ENCODE measurements at regions not wholly inside any gene's neighbourhood (a gene's known extent, or its start where the extent isn't known, plus 50 kb on each side); places are given as distances from the start of the nearest gene placed in this dataset.
A peak's percentile ranks its signal among the peaks of the same experiment; 100 is the strongest.

GRCh38 chr4:74642006-74642405 lies 152.3 kb downstream of the BTC start:
- DNase-seq (ENCODE audit: low read depth): no peak

GRCh38 chr4:74649193-74649592 lies 145.1 kb downstream of the BTC start:
- DNase-seq (ENCODE audit: low read depth): no peak

- no peak for DNase-seq (ENCODE audit: low read depth)
Observed at GRCh38 chr4:74651198-74651597, 143.1 kb downstream of the BTC start.

- DNase-seq (ENCODE audit: low read depth): no peak
Observed at GRCh38 chr4:74653331-74654229, 140.7 kb downstream of the BTC start.

GRCh38 chr4:74654230-74654681 lies 140.1 kb downstream of the BTC start:
- DNase-seq (ENCODE audit: low read depth): no peak

- DNase-seq (ENCODE audit: low read depth): no peak
Observed at GRCh38 chr4:74656596-74656995, 137.7 kb downstream of the BTC start.

GRCh38 chr4:74658116-74658515 lies 136.2 kb downstream of the BTC start:
- DNase-seq (ENCODE audit: low read depth): no peak

- peak; percentile 99 for DNase-seq (ENCODE audit: low read depth)
Observed at GRCh38 chr4:74659576-74660411, 134.5 kb downstream of the BTC start.

GRCh38 chr4:74660866-74661265 lies 133.5 kb downstream of the BTC start:
- peak; percentile 20 for DNase-seq (ENCODE audit: low read depth)

- DNase-seq (ENCODE audit: low read depth): peak; percentile 36
Observed at GRCh38 chr4:74661427-74662201, 132.7 kb downstream of the BTC start.

GRCh38 chr4:74663631-74664030 lies 130.7 kb downstream of the BTC start:
- no peak for DNase-seq (ENCODE audit: low read depth)

- DNase-seq (ENCODE audit: low read depth): no peak
Observed at GRCh38 chr4:74665346-74665745, 129.0 kb downstream of the BTC start.

- no peak for DNase-seq (ENCODE audit: low read depth)
Observed at GRCh38 chr4:74665876-74666275, 128.4 kb downstream of the BTC start.

GRCh38 chr4:74667438-74667837 lies 126.9 kb downstream of the BTC start:
- no peak for DNase-seq (ENCODE audit: low read depth)

GRCh38 chr4:74667944-74668343 lies 126.4 kb downstream of the BTC start:
- DNase-seq (ENCODE audit: low read depth): no peak

- no peak for DNase-seq (ENCODE audit: low read depth)
Observed at GRCh38 chr4:74669702-74670101, 124.6 kb downstream of the BTC start.

- no peak for DNase-seq (ENCODE audit: low read depth)
Observed at GRCh38 chr4:74670583-74670982, 123.7 kb downstream of the BTC start.

GRCh38 chr4:74671080-74671698 lies 123.1 kb downstream of the BTC start:
- DNase-seq (ENCODE audit: low read depth): peak; percentile 76

GRCh38 chr4:74674750-74675149 lies 119.6 kb downstream of the BTC start:
- no peak for DNase-seq (ENCODE audit: low read depth)

GRCh38 chr4:74675673-74676279 lies 118.5 kb downstream of the BTC start:
- DNase-seq (ENCODE audit: low read depth): peak; percentile 70
